Uterus (tissue), 3 donors: ENCODE measurements at regions not wholly inside any gene's neighbourhood (a gene's known extent, or its start where the extent isn't known, plus 50 kb on each side); places are given as distances from the start of the nearest gene placed in this dataset.

Experiments used
- DNase-seq, 2 donors: peaks; one replicate each; pipeline ENCODE4 v3.0.0-alpha.2; 2019 to 2020
- H3K27ac ChIP-seq, 2 donors: fragments of 200-600 bp; sonication (generic); 1 replicate in 1 of 2; 2 replicates in 1 of 2; pipeline ENCODE4 v1.5.1; 2016 to 2018
- H3K27me3 ChIP-seq, 2 donors: fragments of 200-600 bp; sonication (generic); one replicate each; pipeline ENCODE4 v1.5.1; 2018 to 2019; ENCODE audit warnings: control low read depth in 1 of 2
- H3K36me3 ChIP-seq, 2 donors: fragments of 200-600 bp; sonication (generic); one replicate each; pipeline ENCODE4 v1.5.1; 2019; ENCODE audit warnings: control low read depth in 1 of 2
- H3K4me1 ChIP-seq, 2 donors: fragments of 200-600 bp; sonication (generic); one replicate each; pipeline ENCODE4 v1.5.1; 2018 to 2019; ENCODE audit warnings: control low read depth in 1 of 2
- H3K4me3 ChIP-seq, 2 donors: fragments of 200-600 bp; sonication (generic); 1 replicate in 1 of 2; 2 replicates in 1 of 2; pipeline ENCODE4 v1.5.1; 2018 to 2019; ENCODE audit warnings: mild to moderate bottlenecking in 1 of 2
- H3K9me3 ChIP-seq, 2 donors: fragments of 200-600 bp; sonication (generic); one replicate each; pipeline ENCODE4 v1.5.1; 2019; ENCODE audit warnings: control low read depth in 1 of 2
- CTCF ChIP-seq, 4 experiments: fragments of 200-600 bp in 2 of 4; fragments of 450-650 bp in 2 of 4; sonication (generic) in 2 of 4; IDR thresholded peaks; one replicate each; pipeline ENCODE4 v1.5.1; 2016 to 2019; ENCODE audit warnings: antibody characterized with exemption in 4 of 4, mild to moderate bottlenecking in 2 of 4, moderate library complexity in 1 of 4
- POLR2A ChIP-seq, 2 donors: fragments of 450-650 bp; IDR thresholded peaks; one replicate each; pipeline ENCODE4 v1.6.1; 2016; ENCODE audit warnings: antibody characterized with exemption in 2 of 2, mild to moderate bottlenecking in 1 of 2, moderate library complexity in 1 of 2
- intact Hi-C: fragments of 100-400 bp; cut with DNase I; formaldehyde crosslinking; loops from one replicate; pipeline ENCODE4 v1.15.1; 2023; ENCODE audit warnings: low total_unique reads
- donor health status: DM: yes; HTN: yes; CAD: no.

- no peak overlapping the region for H3K4me3 ChIP-seq
These were observed 62.3 kb upstream of the SLC25A33 start for GRCh38 chr1:9476790-9477463.

GRCh38 chr1:9477535-9477934, 61.7 kb upstream of the SLC25A33 start:
- TF ChIP-seq CTCF (IDR thresholded peaks at IDR 0.05), result no peak
- TF ChIP-seq POLR2A (IDR thresholded peaks at IDR 0.05), result no peak

More at GRCh38 chr1:9476790-9477463, 62.3 kb upstream of the SLC25A33 start:
- intact Hi-C loops, result no loop called here
- no peak for DNase-seq
- Histone ChIP-seq H3K27me3 (no peaks in the 10 kb centered on the region), H3K9me3 (no peaks in the 10 kb centered on the region), H3K36me3 (no peaks in the 10 kb centered on the region), H3K27ac (no peak overlapping the region), H3K4me1 (no peaks in the 10 kb centered on the region)
- TF ChIP-seq POLR2A (IDR thresholded peaks at IDR 0.05) (no peak), CTCF (IDR thresholded peaks at IDR 0.05) (no peak)

DNA sequence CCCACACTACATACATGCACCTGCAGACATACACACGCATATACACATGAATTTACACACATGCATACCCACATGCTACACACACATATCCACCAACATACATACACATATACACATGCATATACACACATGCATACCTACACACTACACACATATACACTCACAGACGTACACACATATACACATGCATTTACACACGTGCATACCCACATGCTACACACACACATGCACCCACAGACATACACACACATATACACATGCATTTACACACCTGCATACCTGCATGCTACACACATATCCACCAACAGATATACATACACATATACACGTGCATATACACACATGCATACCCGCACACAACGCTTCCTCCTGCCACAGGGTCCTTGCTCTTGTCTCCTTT, 61.2 kb upstream of the SLC25A33 start:
- Histone ChIP-seq H3K27me3 (no peaks in the 10 kb centered on the region), H3K4me3 (no peak overlapping the region), H3K36me3 (no peaks in the 10 kb centered on the region), H3K4me1 (no peaks in the 10 kb centered on the region), H3K27ac (no peak overlapping the region), H3K9me3 (no peaks in the 10 kb centered on the region)
- intact Hi-C loops, result no loop called here
- no peak for DNase-seq
- TF ChIP-seq CTCF (IDR thresholded peaks at IDR 0.05) (no peak), POLR2A (IDR thresholded peaks at IDR 0.05) (no peak)

More at GRCh38 chr1:9477535-9477934, 61.7 kb upstream of the SLC25A33 start:
- Histone ChIP-seq H3K27ac (no peak overlapping the region), H3K27me3 (no peaks in the 10 kb centered on the region), H3K9me3 (no peaks in the 10 kb centered on the region), H3K4me3 (no peak overlapping the region), H3K4me1 (no peaks in the 10 kb centered on the region), H3K36me3 (no peaks in the 10 kb centered on the region)
- DNase-seq, result no peak
- intact Hi-C loops, result no loop called here

DNA sequence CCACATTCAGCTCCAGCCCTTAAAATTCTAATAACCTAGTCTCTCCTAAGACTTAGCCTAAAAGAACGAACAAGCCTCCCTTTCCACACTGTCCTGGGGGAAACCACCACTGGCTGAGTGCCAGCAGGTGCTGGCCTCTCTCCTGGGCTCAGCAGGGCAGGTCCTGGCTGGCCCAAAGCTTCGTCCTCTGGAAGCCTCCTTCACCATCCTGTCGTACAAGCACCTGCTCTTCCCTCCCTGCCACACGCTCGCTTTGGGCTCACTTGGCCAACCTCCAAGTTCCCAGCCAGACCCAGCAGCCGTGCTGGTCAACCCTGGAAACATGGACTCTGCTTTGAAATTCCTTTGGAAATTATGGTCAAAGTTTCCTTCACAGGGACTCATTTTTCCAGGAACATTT, 58.2 kb upstream of the SLC25A33 start:
- intact Hi-C loops, result no loop called here
- no peak for DNase-seq
- Histone ChIP-seq H3K9me3 (no peaks in the 10 kb centered on the region), H3K4me1 (no peaks in the 10 kb centered on the region), H3K27ac (no peak overlapping the region), H3K4me3 (no peak overlapping the region), H3K27me3 (no peaks in the 10 kb centered on the region), H3K36me3 (no peaks in the 10 kb centered on the region)
- no peak for TF ChIP-seq CTCF (IDR thresholded peaks at IDR 0.05)
- no peak for TF ChIP-seq POLR2A (IDR thresholded peaks at IDR 0.05)

- Histone ChIP-seq H3K36me3 (no peaks in the 10 kb centered on the region), H3K4me1 (no peaks in the 10 kb centered on the region), H3K9me3 (no peaks in the 10 kb centered on the region), H3K27me3 (no peaks in the 10 kb centered on the region), H3K4me3 (no peak overlapping the region), H3K27ac (no peak overlapping the region)
- no peak for DNase-seq
- intact Hi-C loops, result no loop called here
- TF ChIP-seq POLR2A (IDR thresholded peaks at IDR 0.05), result no peak
- no peak for TF ChIP-seq CTCF (IDR thresholded peaks at IDR 0.05)
These were observed 56.9 kb upstream of the SLC25A33 start for GRCh38 chr1:9482403-9482802.
